Activated CD4-positive, alpha-beta memory T cell treated with anti-CD3 and anti-CD28 coated beads for 36 hours (primary cell): ENCODE measurements at regions not wholly inside any gene's neighbourhood (a gene's known extent, or its start where the extent isn't known, plus 50 kb on each side); places are given as distances from the start of the nearest gene placed in this dataset.
"Not testable (repeated sequence)": the region's sequence is repeated elsewhere in the genome, so short reads cannot be mapped to it uniquely, and the experiment has no call there.

Source experiments
- CTCF ChIA-PET: fragments of 350-600 bp; sonication (Branson Sonifier 250); formaldehyde crosslinking; loops from one replicate; lab custom pipeline; 2021; ENCODE audit warnings: antibody characterized with exemption, inconsistent platforms; lab: Charles Lee
- POLR2A ChIA-PET: fragments of 350-600 bp; sonication (Branson Sonifier 250); formaldehyde crosslinking; loops from one replicate; lab custom pipeline; 2021; ENCODE audit warnings: antibody characterized with exemption; lab: Charles Lee
- DNase-seq: peaks from one replicate; pipeline ENCODE4 v3.0.0-alpha.2; 2020
- H3K27ac Mint-ChIP-seq: one replicate; pipeline ENCODE4 v1.8.0; 2021; ENCODE audit warnings: mixed read lengths
- H3K27me3 Mint-ChIP-seq: one replicate; pipeline ENCODE4 v1.8.0; 2021; ENCODE audit warnings: mixed read lengths
- H3K36me3 Mint-ChIP-seq: one replicate; pipeline ENCODE4 v1.8.0; 2021; ENCODE audit warnings: mixed read lengths
- H3K4me1 Mint-ChIP-seq: one replicate; pipeline ENCODE4 v1.8.0; 2021; ENCODE audit warnings: low read depth, mixed read lengths
- H3K4me3 Mint-ChIP-seq: one replicate; pipeline ENCODE4 v1.8.0; 2021; ENCODE audit warnings: mild to moderate bottlenecking, mixed read lengths
- H3K9me3 Mint-ChIP-seq: one replicate; pipeline ENCODE4 v1.8.0; 2021; ENCODE audit warnings: mixed read lengths
- intact Hi-C: fragments of 100-400 bp; cut with micrococcal nuclease; formaldehyde crosslinking; loops from one replicate; pipeline ENCODE4 v1.15.1; 2023

DNA sequence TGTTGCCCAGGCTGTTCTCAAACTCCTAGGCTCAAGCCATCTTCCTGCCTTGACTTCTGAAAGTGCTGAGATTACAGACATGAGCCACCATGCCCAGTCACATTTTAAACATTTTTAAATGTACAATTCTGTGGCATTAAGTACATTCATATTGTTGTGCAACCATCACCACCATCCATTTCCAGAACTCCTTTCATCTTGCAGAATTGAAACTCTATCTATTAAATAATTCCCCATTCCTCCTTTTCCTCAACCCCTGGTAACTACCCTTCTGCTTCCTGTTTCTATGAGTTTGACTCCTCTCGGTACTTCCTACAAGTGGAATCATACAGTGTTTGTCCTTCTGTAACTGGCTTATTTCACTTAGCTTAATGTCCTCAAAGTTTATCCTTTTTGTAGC is 103.8 kb upstream of the NAA20 start:
- H3K4me3 Mint-ChIP-seq = no peak overlapping the region
- POLR2A ChIA-PET = no interaction called here
- H3K9me3 Mint-ChIP-seq = no peaks in the 10 kb centered on the region
- no peaks in the 10 kb centered on the region for H3K4me1 Mint-ChIP-seq
- intact Hi-C loops = no loop called here
- H3K27ac Mint-ChIP-seq = no peak overlapping the region
- CTCF ChIA-PET = no interaction called here
- H3K27me3 Mint-ChIP-seq = peaks cover 3% of the 10 kb centered on the region
- DNase-seq = no peak
- H3K36me3 Mint-ChIP-seq = no peaks in the 10 kb centered on the region

DNA sequence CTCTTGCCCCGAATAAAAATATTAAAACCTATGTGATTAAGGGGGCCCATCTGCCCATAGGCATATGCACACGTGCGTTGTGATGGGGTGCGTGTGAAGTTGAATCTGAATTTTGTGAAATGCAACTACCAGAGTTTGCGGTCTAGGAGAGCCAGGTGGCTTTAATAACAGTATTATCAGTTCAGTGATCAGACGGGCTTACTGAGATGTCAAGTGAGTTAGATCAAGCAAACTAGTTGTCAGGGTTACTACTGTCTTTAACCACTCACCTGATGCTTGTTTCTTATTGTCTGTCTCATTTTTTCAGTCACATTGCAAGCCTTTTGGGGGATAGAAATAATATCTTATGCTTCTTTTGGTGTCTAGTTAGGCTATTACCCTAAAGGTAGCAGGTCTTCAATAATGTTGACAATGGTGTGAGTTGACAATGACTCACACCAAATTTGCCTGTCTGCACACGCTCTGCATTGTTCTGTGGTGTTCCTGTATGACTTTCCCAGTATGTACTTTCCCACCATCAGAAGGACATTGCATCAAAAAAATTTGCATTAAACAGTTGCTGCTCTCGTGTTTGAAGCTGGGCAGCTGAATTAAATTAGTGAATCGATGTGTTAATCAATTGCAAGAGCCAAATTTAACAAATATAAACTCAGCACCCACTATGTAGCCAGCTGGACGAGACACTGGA is 103.1 kb upstream of the NAA20 start:
- peaks cover 3% of the 10 kb centered on the region for H3K27me3 Mint-ChIP-seq

DNA sequence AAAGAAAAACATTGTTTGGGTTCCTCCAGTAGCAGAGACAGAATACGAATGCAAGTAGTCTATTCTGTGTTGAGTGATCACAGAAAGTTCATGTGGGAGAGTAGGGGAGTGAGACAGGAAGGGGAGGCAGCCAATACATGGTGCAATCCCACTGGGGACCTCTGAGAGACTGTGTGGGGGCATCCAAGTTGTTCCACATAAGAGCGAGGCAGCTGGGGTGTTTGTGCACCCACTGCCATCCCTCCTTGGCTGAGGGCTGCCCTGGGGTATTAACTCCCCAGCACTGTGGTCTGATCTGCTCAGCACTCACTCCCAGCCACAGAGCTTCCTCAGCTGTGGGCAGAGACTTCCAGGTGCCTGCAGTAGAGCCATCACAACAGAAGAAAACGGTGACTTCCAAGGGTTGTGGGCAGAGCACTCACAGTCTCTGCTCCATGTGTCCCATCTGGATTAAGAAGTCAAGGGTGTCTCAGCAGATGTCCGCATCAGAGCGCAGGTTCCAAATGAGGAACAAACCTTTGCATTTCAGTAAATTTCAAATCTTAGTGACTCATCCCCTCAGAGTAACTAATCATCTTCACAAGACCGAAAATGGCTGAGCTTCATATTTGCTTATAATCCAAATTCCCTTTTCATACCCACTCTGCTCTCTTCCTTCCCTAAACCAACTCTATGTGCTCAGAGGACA is 101.9 kb upstream of the NAA20 start:
- POLR2A ChIA-PET = no interaction called here
- no peaks in the 10 kb centered on the region for H3K36me3 Mint-ChIP-seq
- H3K27me3 Mint-ChIP-seq = peaks cover 3% of the 10 kb centered on the region
- CTCF ChIA-PET = no interaction called here
- DNase-seq = no peak
- no peak overlapping the region for H3K4me3 Mint-ChIP-seq
- intact Hi-C loops = no loop called here
- H3K9me3 Mint-ChIP-seq = no peaks in the 10 kb centered on the region
- H3K4me1 Mint-ChIP-seq = no peaks in the 10 kb centered on the region
- H3K27ac Mint-ChIP-seq = no peak overlapping the region

More for the DNA sequence above, 103.1 kb upstream of the NAA20 start:
- ChIA-PET POLR2A (no interaction called here), CTCF (no interaction called here)
- Mint-ChIP-seq H3K27ac (no peak overlapping the region), H3K4me3 (no peak overlapping the region), H3K36me3 (no peaks in the 10 kb centered on the region), H3K4me1 (no peaks in the 10 kb centered on the region), H3K9me3 (no peaks in the 10 kb centered on the region)
- intact Hi-C loops = no loop called here
- DNase-seq = no peak

DNA sequence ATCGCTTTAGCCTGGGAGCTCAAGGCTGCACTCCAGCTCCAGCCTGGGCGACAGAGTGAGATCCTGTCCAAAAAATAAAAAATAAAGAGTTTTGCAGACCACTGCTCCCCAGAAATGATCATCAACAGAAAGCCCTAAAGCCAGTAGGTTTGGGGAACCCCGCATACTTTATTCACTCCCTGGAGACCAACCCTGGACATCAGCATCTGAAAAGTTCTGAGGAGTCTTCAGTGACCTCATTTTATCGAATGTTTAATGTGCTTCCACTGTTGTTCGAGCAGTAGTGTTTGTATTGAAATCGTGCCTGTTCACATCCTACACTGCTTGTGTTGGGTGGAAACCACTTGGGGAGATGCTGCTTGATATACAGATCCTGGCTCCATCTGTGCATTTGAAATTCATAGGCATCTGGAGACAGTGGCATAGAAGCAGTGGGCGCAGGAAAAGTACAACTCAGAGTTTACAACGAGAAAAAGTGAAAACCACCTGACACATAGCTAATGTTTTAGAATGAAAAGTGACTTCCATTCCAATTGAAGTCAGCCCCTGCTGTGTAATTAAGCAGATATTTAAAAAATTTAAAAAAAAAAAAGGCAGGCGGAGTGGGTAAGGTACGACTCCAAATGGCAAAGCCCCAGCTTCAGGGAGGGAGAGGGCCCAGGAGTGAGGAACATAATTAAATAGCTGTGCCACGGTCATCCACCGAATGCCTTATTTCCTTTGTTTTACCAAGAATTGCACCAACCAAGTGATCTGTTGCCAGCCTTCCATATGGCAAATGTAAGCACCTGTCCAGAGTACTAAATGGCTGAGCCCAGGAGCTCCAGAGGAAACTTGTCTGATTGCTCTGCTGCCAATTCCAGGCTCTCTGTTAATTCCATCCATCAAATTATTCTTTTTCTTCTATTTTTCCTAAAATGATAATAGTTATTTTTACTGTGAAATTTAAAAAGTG is 100.4 kb upstream of the NAA20 start:
- ChIA-PET CTCF (no interaction called here), POLR2A (no interaction called here)
- Mint-ChIP-seq H3K4me1 (no peaks in the 10 kb centered on the region), H3K9me3 (no peaks in the 10 kb centered on the region), H3K4me3 (no peak overlapping the region), H3K27me3 (peaks cover 3% of the 10 kb centered on the region), H3K36me3 (no peaks in the 10 kb centered on the region), H3K27ac (no peak overlapping the region)
- intact Hi-C loops = no loop called here
- DNase-seq = no peak

GRCh38 chr20:19918965-19919329 is 98.2 kb upstream of the NAA20 start:
- no peak for DNase-seq
- peaks cover 3% of the 10 kb centered on the region for H3K27me3 Mint-ChIP-seq
- ChIA-PET CTCF (no interaction called here), POLR2A (no interaction called here)
- H3K4me1 Mint-ChIP-seq = no peaks in the 10 kb centered on the region
- no peaks in the 10 kb centered on the region for H3K36me3 Mint-ChIP-seq
- intact Hi-C loops = no loop called here
- H3K9me3 Mint-ChIP-seq = no peaks in the 10 kb centered on the region
- H3K4me3 Mint-ChIP-seq = no peak overlapping the region
- no peak overlapping the region for H3K27ac Mint-ChIP-seq

- CTCF ChIA-PET = interaction anchor here (1.0 kb wide), 1 partner anchor 73 kb away, joined by 3 read pairs; no protein-coding TSS in a partner anchor
- no peaks in the 10 kb centered on the region for H3K36me3 Mint-ChIP-seq
- no peak overlapping the region for H3K4me3 Mint-ChIP-seq
- no peak overlapping the region for H3K27ac Mint-ChIP-seq
- DNase-seq = no peak
- peaks cover 3% of the 10 kb centered on the region for H3K27me3 Mint-ChIP-seq
- intact Hi-C loops = no loop called here
- POLR2A ChIA-PET = no interaction called here
- H3K4me1 Mint-ChIP-seq = no peaks in the 10 kb centered on the region
- no peaks in the 10 kb centered on the region for H3K9me3 Mint-ChIP-seq
Observed at GRCh38 chr20:19920381-19921138, 96.6 kb upstream of the NAA20 start.

GRCh38 chr20:19921284-19921793 is 95.8 kb upstream of the NAA20 start:
- Mint-ChIP-seq H3K4me3 (no peak overlapping the region), H3K4me1 (no peaks in the 10 kb centered on the region), H3K9me3 (no peaks in the 10 kb centered on the region), H3K36me3 (no peaks in the 10 kb centered on the region), H3K27ac (no peak overlapping the region), H3K27me3 (peaks cover 3% of the 10 kb centered on the region)
- intact Hi-C loops = no loop called here
- ChIA-PET CTCF (interaction anchor here (1.0 kb wide), 1 partner anchor 72 kb away, joined by 3 read pairs; no protein-coding TSS in a partner anchor), POLR2A (no interaction called here)
- DNase-seq = no peak

DNA sequence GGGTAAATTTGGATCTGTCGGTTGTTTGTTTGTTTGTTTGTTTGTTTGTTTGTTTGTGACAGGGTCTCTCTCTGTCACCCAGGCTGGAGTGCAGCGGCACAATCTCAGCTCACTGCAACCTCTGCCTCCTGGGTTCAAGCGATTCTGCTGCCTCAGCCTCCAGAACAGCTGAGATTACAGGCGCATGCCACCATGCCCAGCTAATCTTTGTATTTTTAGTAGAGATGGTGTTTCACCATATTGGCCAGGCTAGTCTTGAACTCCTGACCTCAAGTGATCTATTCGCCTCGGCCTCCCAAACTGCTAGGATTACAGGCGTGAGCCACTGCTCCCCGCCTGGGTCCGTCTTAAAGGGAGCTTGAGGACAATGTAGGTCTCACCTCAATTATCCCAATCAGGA is 95.3 kb upstream of the NAA20 start:
- intact Hi-C loops, DNase-seq, H3K4me1 Mint-ChIP-seq, H3K36me3 Mint-ChIP-seq, H3K4me3 Mint-ChIP-seq, H3K9me3 Mint-ChIP-seq, H3K27me3 Mint-ChIP-seq, POLR2A ChIA-PET, H3K27ac Mint-ChIP-seq: not testable (repeated sequence)
- CTCF ChIA-PET = interaction anchor here (1.0 kb wide), 1 partner anchor 72 kb away, joined by 3 read pairs; no protein-coding TSS in a partner anchor

DNA sequence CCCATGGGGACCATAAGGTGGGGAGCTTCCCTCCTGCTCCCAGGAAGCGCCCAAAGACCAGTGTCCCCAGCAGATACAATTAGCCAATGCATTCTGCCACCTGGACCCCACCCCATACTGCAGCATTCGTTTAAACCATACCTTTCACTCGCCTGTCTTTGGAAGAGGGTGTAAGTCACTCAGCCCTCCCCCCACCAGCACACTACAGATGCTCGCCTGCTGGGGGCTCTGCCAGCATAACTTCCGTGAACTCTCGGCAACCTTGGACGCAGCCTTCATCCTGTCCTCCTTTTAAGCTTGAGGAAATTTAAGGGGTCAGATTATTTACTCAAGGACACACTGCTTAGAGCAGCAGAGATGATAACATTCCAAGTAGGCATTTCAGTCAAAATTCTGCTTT is 94.4 kb upstream of the NAA20 start:
- Mint-ChIP-seq H3K36me3 (no peaks in the 10 kb centered on the region), H3K27me3 (no peaks in the 10 kb centered on the region), H3K4me3 (no peak overlapping the region), H3K9me3 (no peaks in the 10 kb centered on the region), H3K4me1 (no peaks in the 10 kb centered on the region), H3K27ac (no peak overlapping the region)
- CTCF ChIA-PET = no interaction called here
- DNase-seq = no peak
- intact Hi-C loops = no loop called here
- POLR2A ChIA-PET = no interaction called here

DNA sequence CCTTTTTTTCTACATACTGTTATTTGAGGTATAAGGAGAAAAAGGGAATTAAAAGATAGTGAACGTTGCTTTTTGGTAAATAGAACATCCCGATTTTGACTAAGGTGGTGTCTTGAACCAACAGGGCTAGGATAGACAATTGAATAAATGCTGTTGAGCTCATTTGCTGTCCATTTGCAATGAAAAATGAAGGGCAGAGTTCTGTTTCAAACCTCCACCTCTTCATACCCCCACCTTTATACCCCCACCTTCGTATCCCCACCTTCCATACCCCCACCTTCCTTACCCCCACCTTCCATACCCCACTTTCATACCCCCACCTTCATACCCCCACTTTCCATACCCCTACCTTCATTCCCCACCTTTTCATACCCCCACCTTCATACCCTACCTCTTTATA is 93.4 kb upstream of the NAA20 start:
- intact Hi-C loops = no loop called here
- POLR2A ChIA-PET = no interaction called here
- H3K4me1 Mint-ChIP-seq = no peaks in the 10 kb centered on the region
- no peaks in the 10 kb centered on the region for H3K27me3 Mint-ChIP-seq
- no peaks in the 10 kb centered on the region for H3K36me3 Mint-ChIP-seq
- no peak overlapping the region for H3K4me3 Mint-ChIP-seq
- CTCF ChIA-PET = no interaction called here
- H3K27ac Mint-ChIP-seq = no peak overlapping the region
- no peak for DNase-seq
- H3K9me3 Mint-ChIP-seq = no peaks in the 10 kb centered on the region

- H3K27me3 Mint-ChIP-seq = no peaks in the 10 kb centered on the region
- no peak for DNase-seq
- intact Hi-C loops = no loop called here
- no peaks in the 10 kb centered on the region for H3K9me3 Mint-ChIP-seq
- POLR2A ChIA-PET = no interaction called here
- no peak overlapping the region for H3K4me3 Mint-ChIP-seq
- CTCF ChIA-PET = no interaction called here
- H3K27ac Mint-ChIP-seq = no peak overlapping the region
- H3K4me1 Mint-ChIP-seq = no peaks in the 10 kb centered on the region
- H3K36me3 Mint-ChIP-seq = no peaks in the 10 kb centered on the region
Observed at GRCh38 chr20:19924255-19924654, 92.9 kb upstream of the NAA20 start.
